SU-DHL-6 (cell line): ENCODE measurements at regions not wholly inside any gene's neighbourhood (a gene's known extent, or its start where the extent isn't known, plus 50 kb on each side); places are given as distances from the start of the nearest gene placed in this dataset.
"Not testable (repeated sequence)": the region's sequence is repeated elsewhere in the genome, so short reads cannot be mapped to it uniquely, and the experiment has no call there.

Source experiments
- H2AFZ ChIP-seq: fragments of 200-600 bp; sonication (generic); 2 replicates; pipeline ENCODE4 v1.6.1; 2014; ENCODE audit warnings: low read depth, mild to moderate bottlenecking, moderate library complexity, mixed read lengths, antibody characterized with exemption, low read length; ENCODE audit not compliant: severe bottlenecking
- H3F3A ChIP-seq: fragments of 200-600 bp; shearing (Covaris generic); 2 replicates; pipeline ENCODE4 v1.6.0; 2016; ENCODE audit warnings: antibody characterized with exemption, mild to moderate bottlenecking; ENCODE audit not compliant: insufficient read depth
- H3K27ac ChIP-seq: fragments of 200-600 bp; sonication (generic); 2 replicates; pipeline ENCODE4 v1.5.1; 2016; ENCODE audit warnings: low read depth, mild to moderate bottlenecking, low read length, moderate library complexity, mixed read lengths
- H3K27me3 ChIP-seq: fragments of 200-600 bp; sonication (generic), shearing (Covaris generic); 2 replicates; pipeline ENCODE4 v1.6.0; 2014; ENCODE audit warnings: mild to moderate bottlenecking, low read length
- H3K36me3 ChIP-seq: fragments of 200-600 bp; sonication (generic); 2 replicates; pipeline ENCODE4 v1.6.1; 2014; ENCODE audit warnings: mild to moderate bottlenecking, low read length, mixed read lengths
- H3K4me2 ChIP-seq: fragments of 300-600, 200-600 bp; shearing (Covaris generic), sonication (generic); 2 replicates; pipeline ENCODE4 v1.6.0; 2014; ENCODE audit warnings: low read length, low read depth, mild to moderate bottlenecking; ENCODE audit not compliant: poor library complexity, severe bottlenecking
- H3K4me3 ChIP-seq: fragments of 200-600 bp; sonication (generic); 2 replicates; pipeline ENCODE4 v1.5.1; 2014; ENCODE audit warnings: antibody characterized with exemption, low read length, mild to moderate bottlenecking, mixed read lengths; ENCODE audit not compliant: insufficient read depth, poor library complexity, severe bottlenecking
- H3K79me2 ChIP-seq: fragments of 200-600 bp; sonication (generic); 2 replicates; pipeline ENCODE4 v1.6.1; 2014; ENCODE audit warnings: mild to moderate bottlenecking, low read length, moderate library complexity; ENCODE audit not compliant: insufficient read depth
- H3K9ac ChIP-seq: fragments of 200-600 bp; sonication (generic); 2 replicates; pipeline ENCODE4 v1.7.0; 2014; ENCODE audit warnings: mild to moderate bottlenecking, low read length
- H3K9me2 ChIP-seq: fragments of 200-600 bp; sonication (generic); replicated peaks from 2 replicates; pipeline ENCODE4 v1.6.1; 2014; ENCODE audit warnings: low read length; ENCODE audit not compliant: insufficient read depth
- H3K9me3 ChIP-seq: fragments of 200-600 bp; sonication (generic); 2 replicates; pipeline ENCODE4 v1.6.1; 2014; ENCODE audit warnings: low read length, mixed read lengths; ENCODE audit not compliant: insufficient read depth
- H4K20me1 ChIP-seq: fragments of 200-600 bp; sonication (generic); 2 replicates; pipeline ENCODE4 v1.6.1; 2014; ENCODE audit warnings: low read depth, mild to moderate bottlenecking, antibody characterized with exemption, low read length, moderate library complexity, mixed read lengths
- EZH2phosphoT487 ChIP-seq: fragments of 200-600 bp; sonication (generic), shearing (Covaris generic); conservative IDR thresholded peaks from 2 replicates; pipeline ENCODE4 v1.6.1; 2018; ENCODE audit warnings: mild to moderate bottlenecking, antibody characterized with exemption, low read length, moderate library complexity, mixed read lengths
- TF ChIP-seq, protein P1 (sequence below): fragments of 200-600 bp; sonication (generic); IDR thresholded peaks from one replicate; pipeline ENCODE4 v1.5.1; 2017; ENCODE audit warnings: antibody characterized with exemption, mild to moderate bottlenecking, low read length, moderate library complexity; ENCODE audit not compliant: insufficient read depth, poor library complexity, severe bottlenecking

DNA sequence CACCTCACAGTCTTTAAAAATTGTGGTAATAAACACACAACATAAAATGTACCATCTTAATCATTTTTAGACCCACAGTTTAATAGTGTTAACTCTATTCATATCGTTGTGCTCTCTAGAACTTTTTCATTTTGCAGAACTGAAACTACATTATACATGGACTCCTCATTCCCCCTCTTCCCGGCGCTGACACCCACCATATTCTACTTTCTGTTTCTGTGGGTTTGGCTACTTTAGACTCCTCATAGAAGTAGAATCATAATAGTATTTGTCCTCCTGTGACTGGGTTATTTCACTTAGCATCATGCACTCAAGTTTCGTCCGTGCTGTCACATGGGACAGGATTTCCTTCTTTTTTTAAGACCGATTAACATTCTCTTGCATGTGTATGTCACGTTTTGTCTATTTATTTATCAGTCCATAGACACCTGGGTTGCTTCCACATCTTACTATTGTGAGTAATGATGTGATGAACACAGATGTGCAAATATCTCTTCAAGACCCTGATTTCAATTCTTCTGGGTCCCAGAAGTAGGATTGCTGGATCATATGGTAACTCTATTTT, 62.9 kb upstream of the TMPRSS2 start:
- no peak overlapping the region for H3K4me3 ChIP-seq
- TF ChIP-seq EZH2phosphoT487 = no peak
- TF ChIP-seq, protein P1, sequence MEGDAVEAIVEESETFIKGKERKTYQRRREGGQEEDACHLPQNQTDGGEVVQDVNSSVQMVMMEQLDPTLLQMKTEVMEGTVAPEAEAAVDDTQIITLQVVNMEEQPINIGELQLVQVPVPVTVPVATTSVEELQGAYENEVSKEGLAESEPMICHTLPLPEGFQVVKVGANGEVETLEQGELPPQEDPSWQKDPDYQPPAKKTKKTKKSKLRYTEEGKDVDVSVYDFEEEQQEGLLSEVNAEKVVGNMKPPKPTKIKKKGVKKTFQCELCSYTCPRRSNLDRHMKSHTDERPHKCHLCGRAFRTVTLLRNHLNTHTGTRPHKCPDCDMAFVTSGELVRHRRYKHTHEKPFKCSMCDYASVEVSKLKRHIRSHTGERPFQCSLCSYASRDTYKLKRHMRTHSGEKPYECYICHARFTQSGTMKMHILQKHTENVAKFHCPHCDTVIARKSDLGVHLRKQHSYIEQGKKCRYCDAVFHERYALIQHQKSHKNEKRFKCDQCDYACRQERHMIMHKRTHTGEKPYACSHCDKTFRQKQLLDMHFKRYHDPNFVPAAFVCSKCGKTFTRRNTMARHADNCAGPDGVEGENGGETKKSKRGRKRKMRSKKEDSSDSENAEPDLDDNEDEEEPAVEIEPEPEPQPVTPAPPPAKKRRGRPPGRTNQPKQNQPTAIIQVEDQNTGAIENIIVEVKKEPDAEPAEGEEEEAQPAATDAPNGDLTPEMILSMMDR = no peak
- no peaks in the 10 kb centered on the region for H3K79me2 ChIP-seq
- no peak overlapping the region for H3K27ac ChIP-seq
- no peaks in the 10 kb centered on the region for H3K9me3 ChIP-seq
- no peaks in the 10 kb centered on the region for H4K20me1 ChIP-seq
- H3K27me3 ChIP-seq = no peaks in the 10 kb centered on the region
- no peaks in the 10 kb centered on the region for H3F3A ChIP-seq
- no peaks in the 10 kb centered on the region for H3K9me2 ChIP-seq
- H3K4me2 ChIP-seq = no peak overlapping the region
- no peak overlapping the region for H3K9ac ChIP-seq
- H3K36me3 ChIP-seq = no peaks in the 10 kb centered on the region
- no peak overlapping the region for H2AFZ ChIP-seq

DNA sequence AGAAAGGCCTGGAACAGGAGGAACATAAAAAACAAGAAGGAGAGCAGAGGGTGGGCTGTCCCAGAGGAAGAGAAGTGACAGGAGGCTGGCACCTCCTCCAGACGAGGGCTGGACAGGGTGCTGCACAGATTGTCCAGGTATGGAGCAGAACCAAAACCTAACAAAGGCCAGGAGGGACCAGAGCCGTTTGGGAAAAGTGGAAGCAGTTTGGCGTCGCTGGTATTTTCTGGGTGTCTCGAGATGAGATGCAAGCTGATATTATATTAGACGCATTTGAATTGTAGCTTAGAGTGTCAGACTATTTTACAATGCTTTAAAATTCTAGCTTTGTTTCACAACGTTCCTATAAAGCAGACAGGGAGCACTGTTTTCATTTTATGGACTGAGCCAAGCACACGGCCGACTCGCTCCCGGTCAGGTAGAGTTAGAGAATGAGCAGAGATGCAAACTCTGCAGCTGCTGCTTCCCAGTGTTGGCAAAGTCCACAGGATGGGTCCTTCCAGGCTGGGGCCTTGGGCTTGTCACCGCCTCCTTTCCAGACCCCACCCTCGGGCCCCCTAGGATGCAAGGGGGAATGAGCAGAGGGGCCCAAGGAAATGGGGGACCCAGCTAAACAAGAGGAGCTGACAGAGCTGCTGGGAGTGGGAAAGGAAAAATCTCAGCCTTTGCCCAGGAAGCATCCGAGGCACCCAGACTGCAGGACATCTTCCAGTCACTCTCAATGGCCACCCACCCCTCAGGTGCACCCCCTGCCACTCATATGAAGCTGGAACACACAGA, 60.8 kb upstream of the TMPRSS2 start:
- no peak for TF ChIP-seq EZH2phosphoT487
- TF ChIP-seq, protein P1 = no peak
- Histone ChIP-seq H4K20me1 (no peaks in the 10 kb centered on the region), H3F3A (no peaks in the 10 kb centered on the region), H3K27me3 (no peaks in the 10 kb centered on the region), H2AFZ (no peak overlapping the region), H3K9ac (no peak overlapping the region), H3K36me3 (no peaks in the 10 kb centered on the region), H3K4me2 (no peak overlapping the region), H3K79me2 (no peaks in the 10 kb centered on the region), H3K9me3 (no peaks in the 10 kb centered on the region), H3K4me3 (no peak overlapping the region), H3K9me2 (no peaks in the 10 kb centered on the region), H3K27ac (no peak overlapping the region)

DNA sequence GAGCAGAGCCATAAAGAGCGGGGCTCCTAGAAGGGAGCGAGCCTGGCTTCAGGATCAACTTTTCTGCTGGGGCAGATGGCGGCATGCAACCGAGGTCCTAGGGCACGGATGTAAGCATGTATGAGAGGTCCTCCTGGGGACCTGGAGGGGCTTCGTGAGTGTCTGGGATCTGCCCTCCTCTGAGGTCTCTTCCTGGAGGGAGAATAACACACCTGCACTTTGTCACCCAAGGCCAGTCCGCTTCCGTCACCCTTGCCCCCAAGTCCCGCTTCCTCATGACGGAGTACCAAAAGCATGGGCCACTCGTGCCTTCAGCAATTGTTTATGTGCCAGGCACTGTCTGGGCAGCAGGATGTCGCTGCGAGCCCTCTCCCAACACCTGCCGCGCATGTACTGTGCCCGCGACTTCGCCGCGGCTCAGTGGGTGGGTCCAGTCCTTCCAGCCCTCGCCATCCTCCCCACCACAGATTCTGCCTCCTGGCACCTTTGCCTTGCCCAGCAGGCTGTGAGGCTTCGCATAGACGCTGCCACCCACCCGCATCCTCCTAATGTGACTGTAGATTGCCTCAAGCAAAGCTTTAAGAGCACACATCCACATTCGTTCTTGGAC, 60.0 kb upstream of the TMPRSS2 start:
- H3K9me2 ChIP-seq = no peaks in the 10 kb centered on the region
- no peaks in the 10 kb centered on the region for H3K79me2 ChIP-seq
- no peaks in the 10 kb centered on the region for H3K9me3 ChIP-seq
- no peaks in the 10 kb centered on the region for H4K20me1 ChIP-seq
- H3K36me3 ChIP-seq = no peaks in the 10 kb centered on the region
- H3K27ac ChIP-seq = no peak overlapping the region
- H3K9ac ChIP-seq = no peak overlapping the region
- H3K27me3 ChIP-seq = no peaks in the 10 kb centered on the region
- no peak overlapping the region for H2AFZ ChIP-seq
- H3K4me3 ChIP-seq = no peak overlapping the region
- TF ChIP-seq EZH2phosphoT487 = no peak
- TF ChIP-seq, protein P1 = no peak
- no peak overlapping the region for H3K4me2 ChIP-seq
- no peaks in the 10 kb centered on the region for H3F3A ChIP-seq

DNA sequence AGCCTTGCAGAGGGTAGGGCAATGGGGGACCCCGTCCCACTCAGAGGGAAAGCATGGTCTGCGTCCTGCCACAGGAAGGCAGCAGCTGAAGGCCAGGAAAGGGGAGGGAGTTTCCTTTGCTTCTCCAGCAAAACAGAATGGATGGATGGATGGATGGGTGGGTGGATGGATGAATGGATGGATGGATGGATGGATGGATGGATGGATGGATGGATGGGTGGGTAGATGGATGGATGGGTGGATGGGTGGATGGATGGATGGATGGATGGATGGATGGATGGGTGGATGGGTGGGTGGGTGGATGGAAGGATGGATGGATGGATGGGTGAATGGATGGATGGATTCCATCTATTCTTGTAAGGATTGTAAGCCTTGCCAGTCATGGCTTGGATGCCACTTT, 59.3 kb upstream of the TMPRSS2 start:
- H3K9ac ChIP-seq, H4K20me1 ChIP-seq, H3K4me3 ChIP-seq, H3K9me3 ChIP-seq, H3K27ac ChIP-seq, H3K27me3 ChIP-seq, H3K36me3 ChIP-seq, H3K79me2 ChIP-seq, H3K9me2 ChIP-seq, H2AFZ ChIP-seq, H3K4me2 ChIP-seq, H3F3A ChIP-seq: not testable (repeated sequence)
